Cardiac septum (tissue), 1 donor: ENCODE measurements at regions not wholly inside any gene's neighbourhood (a gene's known extent, or its start where the extent isn't known, plus 50 kb on each side); places are given as distances from the start of the nearest gene placed in this dataset.
"Not testable (repeated sequence)": the region's sequence is repeated elsewhere in the genome, so short reads cannot be mapped to it uniquely, and the experiment has no call there.

ENCODE experiments used
- DNase-seq: peaks from one replicate; pipeline ENCODE4 v3.0.0-alpha.2; 2020; ENCODE audit warnings: low spot score
- intact Hi-C: fragments of 100-400 bp; cut with DNase I; formaldehyde crosslinking; loops from one replicate; pipeline ENCODE4 v1.14.0; 2022
- donor health status: DM: no; HTN: no; CAD: no.

DNA sequence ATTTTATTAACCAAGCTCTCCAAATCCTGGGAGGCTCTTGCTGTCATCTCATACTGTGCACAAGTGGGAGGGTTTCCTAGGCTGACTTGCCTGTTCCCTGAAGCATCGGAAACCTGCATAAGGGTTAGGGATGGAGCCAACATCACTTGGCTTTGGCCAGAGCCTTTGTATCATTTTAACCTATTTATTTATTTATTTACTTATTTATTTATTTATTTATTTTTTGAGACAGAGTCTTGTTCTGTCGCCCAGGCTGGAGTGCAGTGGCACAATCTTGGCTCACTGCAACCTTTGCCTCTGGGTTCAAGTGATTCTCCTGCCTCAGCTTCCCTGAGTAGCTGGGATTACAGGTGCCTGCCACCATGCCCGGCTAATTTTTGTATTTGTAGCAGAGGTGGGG, 645.9 kb downstream of the TYW1 start:
- intact Hi-C loops, DNase-seq: not testable (repeated sequence)

DNA sequence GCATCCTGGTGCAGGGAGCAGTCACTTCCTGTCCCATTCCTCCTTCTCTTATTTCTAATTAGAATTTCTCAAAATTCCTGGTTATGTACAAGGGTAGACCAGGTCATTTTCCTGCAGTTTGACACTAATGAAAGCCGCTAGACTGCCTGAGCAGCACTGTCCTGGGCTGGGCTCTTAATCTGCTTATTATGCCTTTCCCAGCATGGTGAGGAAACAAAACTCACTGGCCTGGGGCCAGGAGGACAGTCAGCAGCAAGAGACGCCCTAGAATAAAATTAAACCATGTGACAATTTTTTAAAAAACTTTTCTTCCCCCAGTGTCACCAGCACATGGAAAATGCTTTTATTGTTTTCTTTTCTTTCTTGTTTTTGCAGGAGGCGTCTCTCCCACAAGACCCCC, 647.5 kb downstream of the TYW1 start:
- no peak for DNase-seq
- intact Hi-C loops, result no loop called here

DNA sequence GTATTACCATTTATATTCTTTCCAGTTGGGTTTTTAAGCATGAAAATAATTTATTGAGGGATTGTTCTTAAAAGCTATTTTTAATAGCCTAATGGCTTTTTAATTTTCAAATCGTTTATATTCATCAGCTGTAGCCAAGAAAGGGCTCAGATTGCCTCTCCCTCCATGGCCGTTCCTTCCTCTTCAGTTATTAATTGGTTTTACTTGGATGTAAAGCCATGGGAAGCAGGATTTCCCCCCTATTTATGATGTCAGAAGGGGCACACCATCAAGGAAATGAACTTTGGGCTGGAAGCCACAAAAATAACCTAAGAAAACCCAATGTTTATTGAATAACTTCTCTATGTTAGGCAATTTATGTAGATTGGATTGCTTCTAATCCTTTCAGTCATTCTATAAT, 656.3 kb downstream of the TYW1 start:
- no peak for DNase-seq
- intact Hi-C loops, result no loop called here

DNA sequence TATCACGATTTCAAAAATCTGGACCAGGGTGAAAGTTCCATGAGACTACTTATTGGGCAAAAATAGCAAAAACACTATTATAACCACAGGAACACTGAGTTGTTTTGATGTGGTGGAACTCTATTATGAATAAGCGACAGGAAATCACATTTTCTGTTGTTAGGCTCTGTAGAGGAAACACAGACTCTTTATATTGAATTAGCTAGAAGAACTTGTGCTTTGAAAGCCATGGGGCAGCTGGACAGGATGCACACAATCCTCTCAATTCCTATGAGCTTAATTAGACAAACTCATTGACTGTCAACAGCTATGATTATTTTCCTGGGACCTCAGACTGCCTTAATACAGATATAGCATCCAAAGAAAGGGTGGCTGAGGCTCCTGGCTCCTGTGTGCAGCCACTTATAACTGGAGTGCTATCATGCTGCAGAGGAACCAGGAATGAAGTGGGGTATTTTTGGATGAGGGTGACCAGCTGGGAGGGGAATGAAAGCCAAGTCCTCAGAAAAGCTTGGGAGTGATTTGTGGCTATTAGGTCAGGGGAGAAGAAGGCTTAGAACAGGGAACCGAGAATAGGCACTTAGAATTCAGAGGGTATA, 657.3 kb downstream of the TYW1 start:
- DNase-seq, result no peak
- intact Hi-C loops, result no loop called here

DNA sequence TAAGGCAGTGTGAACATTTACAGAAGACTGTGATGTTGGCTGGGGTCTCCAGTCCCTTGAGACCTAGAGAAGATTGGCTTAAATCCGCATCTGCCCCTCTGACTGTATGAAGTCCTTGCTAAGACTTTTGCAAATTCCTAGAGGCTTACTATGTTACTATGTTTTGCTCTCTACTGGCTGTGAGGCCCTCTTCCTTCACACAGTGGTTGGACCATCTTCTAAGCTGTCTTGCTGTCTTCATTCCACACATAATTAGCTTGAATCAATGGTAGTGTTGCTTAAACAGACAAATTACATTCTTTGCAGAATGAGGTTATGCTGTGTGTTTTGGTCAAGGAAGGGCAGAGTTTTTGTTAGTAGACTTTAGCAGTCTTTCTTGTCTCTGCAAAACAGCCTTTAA, 658.0 kb downstream of the TYW1 start:
- no peak for DNase-seq

DNA sequence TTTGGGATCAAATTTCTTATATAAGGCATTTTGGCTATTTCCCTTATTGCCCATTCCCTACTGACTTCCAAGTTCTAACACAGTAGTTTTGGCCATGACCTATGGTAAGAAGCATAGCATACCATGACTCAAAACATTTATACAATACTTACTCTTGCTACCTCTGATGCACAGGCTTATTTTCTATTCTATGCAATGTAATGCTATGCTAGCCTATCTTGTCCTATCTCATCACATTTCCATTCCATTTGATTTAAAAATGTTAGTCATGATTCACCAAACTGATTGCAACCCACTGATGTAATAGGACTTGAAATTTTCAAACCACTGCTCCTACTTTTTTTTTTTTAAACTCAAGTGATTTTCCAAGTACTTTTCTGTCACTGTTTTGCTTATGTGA, 658.5 kb downstream of the TYW1 start:
- intact Hi-C loops, result no loop called here
- no peak for DNase-seq

More for the DNA sequence above, 658.0 kb downstream of the TYW1 start:
- intact Hi-C loops, result no loop called here

DNA sequence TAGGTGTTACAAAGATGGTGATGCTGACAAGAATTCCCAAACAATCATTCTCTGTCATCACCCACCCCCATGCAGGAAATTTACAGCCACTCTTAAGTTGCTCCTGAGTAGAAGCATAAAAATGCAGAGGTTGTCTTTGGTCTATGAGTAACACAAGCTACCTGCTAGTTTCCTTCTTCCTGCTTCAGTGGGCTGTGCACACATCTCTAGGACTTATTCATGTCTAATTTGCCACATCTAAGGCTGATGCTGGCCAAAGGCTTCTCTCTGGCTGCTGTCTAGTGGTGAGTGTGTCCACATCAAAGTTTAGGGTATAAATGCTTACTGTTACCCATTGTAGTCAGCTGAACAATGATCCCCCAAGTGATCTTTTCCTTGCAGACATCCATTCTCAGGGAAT, 662.5 kb downstream of the TYW1 start:
- intact Hi-C loops, result no loop called here
- no peak for DNase-seq

DNA sequence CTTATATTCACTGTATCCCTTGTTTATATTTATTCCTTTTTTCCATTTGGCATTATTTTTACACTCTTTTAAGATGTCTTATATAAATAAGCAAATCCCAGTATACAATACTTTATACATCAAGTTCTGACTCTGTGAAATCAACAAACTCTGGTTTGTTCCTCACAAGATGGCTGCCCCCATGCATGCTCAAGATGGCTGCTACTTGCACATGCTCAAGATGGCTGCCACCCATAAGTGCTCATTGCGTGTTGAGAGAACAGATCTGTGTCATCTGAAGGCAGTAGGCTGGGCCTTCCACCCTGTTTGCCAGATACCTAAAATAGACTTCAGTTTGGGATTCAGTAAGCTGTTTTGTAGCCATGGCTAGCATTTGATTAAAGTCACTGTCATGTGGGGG, 666.2 kb downstream of the TYW1 start:
- DNase-seq, result no peak
- intact Hi-C loops, result no loop called here

DNA sequence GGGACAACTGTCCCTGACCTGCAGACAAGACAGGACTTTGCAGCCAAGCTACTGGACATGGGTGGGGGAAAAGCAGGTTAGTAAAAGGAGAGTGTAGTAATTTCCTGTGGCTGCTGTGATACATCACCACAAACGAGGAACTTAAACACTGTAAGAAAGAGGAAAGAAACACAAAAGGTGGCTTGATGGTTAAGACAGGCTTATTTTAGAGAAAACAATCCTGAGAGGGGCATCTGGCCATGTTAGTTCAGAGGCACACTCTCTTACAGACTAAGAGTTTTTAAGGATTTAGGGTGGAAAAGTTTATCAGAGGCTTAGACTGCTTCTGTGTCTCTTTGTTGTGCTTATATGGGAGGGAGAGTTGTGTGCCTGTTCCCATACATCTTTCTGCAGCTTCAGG, 667.0 kb downstream of the TYW1 start:
- DNase-seq, result no peak
- intact Hi-C loops, result no loop called here

DNA sequence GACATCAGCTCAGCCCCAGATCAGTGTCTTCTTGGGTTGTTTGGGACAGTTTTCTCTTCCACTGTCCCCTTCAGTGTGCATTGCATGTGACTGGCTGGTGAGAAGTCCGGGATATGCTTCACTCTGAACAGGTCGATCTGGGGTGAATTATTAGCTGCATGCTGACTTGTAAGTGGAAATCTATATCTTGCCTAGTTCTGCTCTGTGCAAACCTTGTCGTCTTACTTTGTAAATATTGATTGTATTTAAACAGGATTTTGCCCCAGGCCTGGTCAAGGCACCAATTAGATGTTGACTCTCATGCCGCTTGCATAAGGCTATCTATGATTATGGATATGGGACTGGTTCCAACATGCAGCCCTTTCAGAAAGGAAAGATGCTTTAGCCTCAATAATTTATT, 669.7 kb downstream of the TYW1 start:
- DNase-seq, intact Hi-C loops: not testable (repeated sequence)

DNA sequence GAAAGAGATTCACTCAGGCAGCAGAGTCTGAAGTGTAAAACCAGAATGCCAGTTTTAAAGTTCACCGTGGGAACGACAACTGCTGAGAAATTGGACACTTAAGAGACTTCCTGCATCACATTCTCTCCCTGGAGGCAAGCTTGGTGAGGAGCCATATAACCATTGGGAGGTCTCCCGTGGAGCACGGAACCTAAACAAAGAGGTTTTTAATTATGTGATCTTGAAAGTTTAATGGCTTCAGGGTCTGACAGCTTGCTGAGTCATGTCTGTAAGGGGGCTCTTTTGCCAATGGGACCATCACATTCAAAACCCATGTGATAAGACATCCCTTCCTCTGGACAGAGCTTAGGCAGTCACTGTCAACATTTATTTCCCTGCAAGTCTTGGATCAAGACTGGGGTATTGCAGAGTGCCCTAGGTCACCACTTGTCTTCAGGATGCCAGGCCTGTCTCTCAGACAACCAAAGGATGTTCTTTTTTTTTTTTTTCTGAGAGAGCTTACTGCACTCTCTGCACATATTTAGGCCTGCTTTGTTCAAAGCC, 674.4 kb downstream of the TYW1 start:
- intact Hi-C loops, result no loop called here
- DNase-seq, result no peak

DNA sequence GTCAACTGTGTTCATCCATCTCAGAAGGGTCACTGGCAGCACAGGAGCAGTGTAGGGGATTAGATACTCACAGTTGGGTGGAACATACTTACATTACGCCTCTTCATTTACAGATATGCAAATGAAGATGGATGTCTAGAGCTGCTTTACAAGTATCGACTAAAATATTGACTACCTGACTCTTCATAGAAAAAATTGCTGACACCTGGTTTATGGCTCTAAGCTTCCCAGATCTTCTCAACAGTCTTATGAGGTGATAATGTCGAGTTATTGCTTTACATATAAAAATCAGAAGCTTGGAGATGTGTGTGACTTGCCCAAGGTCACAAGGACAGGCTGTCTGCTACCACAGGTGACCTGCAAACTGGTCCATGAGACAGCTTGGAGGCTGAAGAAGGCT, 677.2 kb downstream of the TYW1 start:
- intact Hi-C loops, result no loop called here
- DNase-seq, result no peak

DNA sequence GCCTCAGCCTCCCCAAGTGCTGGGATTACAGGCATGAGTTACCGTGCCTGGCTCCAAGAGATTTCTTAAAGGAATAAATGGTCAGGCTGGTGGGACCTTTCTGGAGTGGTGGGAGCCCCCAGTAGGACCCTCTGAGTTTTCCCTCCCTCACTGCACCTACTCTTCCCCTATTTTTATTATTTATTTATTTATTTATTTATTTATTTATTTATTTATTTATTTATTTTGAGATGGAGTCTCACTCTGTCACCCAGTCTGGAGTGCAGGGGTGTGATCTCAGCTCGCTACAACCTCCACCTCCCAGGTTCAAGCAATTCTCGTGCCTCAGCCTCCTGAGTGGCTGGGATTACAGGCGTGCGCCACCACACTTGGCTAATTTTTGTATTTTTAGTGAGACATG, 678.2 kb downstream of the TYW1 start:
- intact Hi-C loops, DNase-seq: not testable (repeated sequence)

DNA sequence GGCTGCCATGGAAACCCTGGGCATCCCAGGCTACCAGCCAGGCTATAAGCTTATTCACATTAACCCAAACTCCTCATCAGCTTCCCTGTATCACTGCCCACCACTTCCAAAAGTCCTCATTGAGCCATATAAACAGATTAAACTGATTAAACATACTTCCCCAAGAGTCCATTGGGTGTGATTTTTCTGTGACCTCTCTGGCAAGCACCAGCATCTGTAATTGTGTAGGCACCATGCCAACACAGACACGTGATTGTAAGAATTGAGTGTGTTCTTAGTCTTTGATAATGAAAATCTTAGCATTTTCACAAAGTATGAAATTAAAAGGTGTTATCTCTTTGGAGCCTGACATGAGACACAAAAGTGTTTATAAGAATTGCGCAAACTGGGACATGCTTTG, 679.3 kb downstream of the TYW1 start:
- DNase-seq, result no peak
- intact Hi-C loops, result no loop called here

DNA sequence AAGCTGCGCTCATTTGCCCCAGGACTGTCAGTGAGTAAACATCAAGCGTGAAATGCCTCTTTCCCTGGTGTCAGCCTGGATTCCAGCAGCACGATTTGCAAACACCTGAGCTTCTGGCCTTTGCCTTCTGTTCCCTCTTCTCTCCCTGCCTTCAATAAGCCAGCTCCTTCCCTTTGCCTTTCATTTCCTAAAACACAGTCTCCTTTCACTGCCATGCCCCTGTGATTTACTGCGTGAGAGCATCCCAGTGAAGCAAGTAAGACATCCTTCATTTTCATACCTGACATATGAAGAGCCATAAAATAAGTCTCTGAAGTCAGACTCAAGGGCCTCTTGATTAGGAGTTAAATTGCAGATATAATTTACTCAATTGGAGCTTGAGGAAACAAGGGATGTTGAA, 681.8 kb downstream of the TYW1 start:
- DNase-seq, result no peak
- intact Hi-C loops, result no loop called here

DNA sequence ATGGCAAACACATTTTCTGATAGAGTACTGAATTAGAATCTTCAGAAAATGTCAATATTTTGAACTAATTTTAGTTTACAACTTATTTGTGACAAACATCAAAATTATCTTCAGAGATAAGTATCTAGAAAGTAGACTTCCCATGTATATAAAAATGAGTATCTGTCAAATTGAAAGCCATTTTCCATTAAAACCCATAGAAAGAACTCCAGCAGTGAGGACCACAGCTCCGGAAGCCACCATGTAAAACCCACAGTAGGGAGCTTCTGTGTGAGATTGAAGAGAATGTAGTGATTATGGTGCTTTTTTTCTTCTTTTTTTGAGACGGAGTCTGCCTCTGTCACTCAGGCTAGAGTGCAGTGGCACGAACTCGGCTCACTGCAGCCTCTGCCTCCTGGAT, 687.0 kb downstream of the TYW1 start:
- intact Hi-C loops, result no loop called here
- DNase-seq, result no peak

DNA sequence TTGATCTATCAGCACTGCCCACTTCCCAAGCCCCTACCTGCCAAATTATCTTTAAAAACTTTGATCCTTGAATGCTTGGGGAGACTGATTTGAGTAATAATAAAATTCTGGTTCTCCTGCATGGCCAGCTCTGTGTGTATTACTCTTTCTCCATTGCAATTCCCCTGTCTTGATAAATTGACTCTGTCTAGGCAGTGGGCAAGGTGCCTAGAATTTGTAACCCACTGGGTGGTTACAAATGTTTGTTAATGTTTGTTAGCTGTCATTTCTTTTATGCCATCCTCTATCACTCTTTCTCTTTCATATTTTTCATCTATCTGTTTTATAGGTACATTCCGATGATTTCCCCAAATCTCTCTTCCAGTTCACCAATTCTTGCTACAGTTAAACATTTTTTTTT, 694.1 kb downstream of the TYW1 start:
- DNase-seq, result no peak
- intact Hi-C loops, result no loop called here

DNA sequence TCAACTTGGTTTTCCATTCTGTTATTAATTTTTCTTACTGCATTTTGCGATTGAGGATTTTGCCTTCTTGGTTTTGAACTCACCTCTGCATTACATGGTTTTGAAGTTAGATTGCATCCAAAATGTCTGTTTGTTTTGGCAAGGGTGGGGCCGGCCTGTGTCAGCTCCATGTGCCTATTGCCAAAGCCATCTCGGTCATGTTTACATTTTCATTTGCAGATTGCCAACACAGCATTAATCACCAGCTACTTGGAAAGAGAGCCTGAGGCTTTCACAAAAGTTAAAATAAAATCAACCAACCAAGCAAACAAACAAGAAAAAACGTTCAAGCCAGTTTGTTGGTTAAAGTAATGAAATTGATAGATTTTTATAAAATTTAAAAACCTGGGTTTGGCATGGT, 695.8 kb downstream of the TYW1 start:
- no peak for DNase-seq
- intact Hi-C loops, result no loop called here

DNA sequence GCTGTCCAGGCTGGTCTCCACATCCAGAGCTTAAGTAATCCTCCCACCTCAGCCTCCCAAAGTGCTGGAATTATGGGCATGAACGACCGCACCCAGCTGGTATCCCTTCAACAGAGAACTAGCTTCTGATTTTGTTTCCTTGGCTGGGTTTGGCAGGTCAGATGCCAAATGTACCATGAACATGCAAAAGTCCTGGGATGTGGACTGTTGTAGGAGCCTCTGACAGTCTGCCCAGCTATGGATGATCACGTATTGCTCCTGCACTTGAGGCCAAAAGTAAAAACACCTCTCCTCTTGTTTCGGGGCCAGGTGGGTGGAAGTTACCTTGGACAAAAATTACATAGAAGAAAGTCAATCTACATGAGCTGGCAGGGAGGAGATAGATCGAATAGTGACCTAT, 699.5 kb downstream of the TYW1 start:
- no peak for DNase-seq
- intact Hi-C loops, result no loop called here

DNA sequence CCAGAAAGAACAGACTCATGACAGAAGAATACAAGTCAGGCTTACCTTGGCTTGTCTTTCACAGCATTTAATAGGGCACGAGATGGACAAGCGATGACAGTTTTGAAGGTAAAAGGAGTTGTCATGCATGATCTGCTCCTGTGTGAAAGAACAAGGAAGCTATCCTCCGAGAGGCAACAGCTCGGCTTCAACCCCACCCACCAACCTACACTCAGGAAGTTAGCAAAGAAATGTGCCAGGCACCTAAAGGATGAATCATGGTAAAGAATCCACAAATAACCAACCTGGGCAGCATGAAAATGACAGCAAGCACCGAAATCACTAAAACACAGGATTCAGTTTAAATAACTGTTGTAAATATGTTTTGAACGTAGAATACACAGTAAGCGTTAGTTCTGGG, 700.2 kb downstream of the TYW1 start:
- DNase-seq, result no peak
- intact Hi-C loops, result no loop called here

DNA sequence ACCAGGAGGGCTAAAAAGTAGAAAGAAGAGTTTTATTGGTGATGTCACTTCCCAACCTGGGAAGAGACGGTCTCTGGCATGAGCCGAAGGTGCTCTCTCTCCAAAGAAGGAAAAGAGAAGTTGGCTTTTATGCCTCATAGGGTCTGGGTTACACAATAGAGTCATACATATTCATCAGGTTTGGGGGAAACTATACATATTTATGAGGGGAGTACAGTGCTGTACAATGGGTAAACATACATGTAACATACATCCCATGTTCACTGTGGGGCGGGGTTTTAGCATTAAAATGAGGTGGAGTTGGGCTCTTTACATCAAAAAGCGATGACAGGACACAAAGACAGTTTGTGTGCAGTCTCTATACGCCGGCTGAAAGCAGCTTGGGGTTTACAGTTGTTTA, 701.7 kb downstream of the TYW1 start:
- intact Hi-C loops, result no loop called here
- no peak for DNase-seq

DNA sequence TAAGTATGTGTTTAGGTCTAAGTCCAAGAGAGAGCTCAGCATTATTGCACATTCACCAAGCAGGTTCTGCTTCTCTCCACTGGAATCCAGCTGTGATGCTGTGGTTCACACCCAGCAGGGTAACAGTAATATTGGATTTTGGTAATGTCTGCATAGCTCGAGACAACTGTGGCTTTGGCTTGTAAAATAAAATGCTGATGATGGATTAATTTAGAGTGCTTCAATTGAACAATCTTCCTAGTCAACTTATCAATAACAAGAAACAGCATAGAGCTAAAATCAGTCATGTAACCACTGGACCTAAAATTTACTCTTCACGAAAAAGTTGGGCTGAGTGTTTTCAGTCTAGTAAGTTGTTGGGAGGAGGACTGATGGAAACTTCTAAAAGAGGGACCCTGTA, 709.2 kb downstream of the TYW1 start:
- DNase-seq, result no peak
- intact Hi-C loops, result no loop called here
